MM.1S (cell line): ENCODE measurements at regions not wholly inside any gene's neighbourhood (a gene's known extent, or its start where the extent isn't known, plus 50 kb on each side); places are given as distances from the start of the nearest gene placed in this dataset.

ENCODE experiments used
- DNase-seq: peaks from one replicate; pipeline ENCODE4 v3.0.0-alpha.2; 2015
- H2AFZ ChIP-seq: fragments of 300-600 bp; sonication (generic); 2 replicates; pipeline ENCODE4 v1.6.0; 2016; ENCODE audit warnings: antibody characterized with exemption, low read length
- H3F3A ChIP-seq: fragments of 300-600 bp; sonication (generic); 2 replicates; pipeline ENCODE4 v1.6.1; 2016; ENCODE audit warnings: mild to moderate bottlenecking, antibody characterized with exemption, low read length, moderate library complexity, mixed read lengths; ENCODE audit not compliant: insufficient read depth
- H3K27ac ChIP-seq: fragments of 300-600 bp; sonication (generic); 2 replicates; pipeline ENCODE4 v1.5.1; 2016; ENCODE audit warnings: mild to moderate bottlenecking, low read length
- H3K27me3 ChIP-seq: fragments of 300-600 bp; sonication (generic); replicated peaks from 2 replicates; pipeline ENCODE4 v1.6.0; 2016; ENCODE audit warnings: low read length; ENCODE audit not compliant: insufficient read depth
- H3K36me3 ChIP-seq: fragments of 300-600 bp; sonication (generic); replicated peaks from 2 replicates; pipeline ENCODE4 v1.6.1; 2016; ENCODE audit warnings: mild to moderate bottlenecking, low read length, mixed read lengths; ENCODE audit not compliant: insufficient read depth
- H3K4me1 ChIP-seq: fragments of 300-600 bp; sonication (generic); 2 replicates; pipeline ENCODE4 v1.6.1; 2016; ENCODE audit warnings: low read length, mixed read lengths
- H3K4me2 ChIP-seq: fragments of 300-600 bp; sonication (generic); 2 replicates; pipeline ENCODE4 v1.6.0; 2016; ENCODE audit warnings: low read depth, low read length
- H3K4me3 ChIP-seq: fragments of 300-600 bp; sonication (generic); 2 replicates; pipeline ENCODE4 v1.5.1; 2016; ENCODE audit warnings: low read length, mixed read lengths
- H3K79me2 ChIP-seq: fragments of 300-600 bp; sonication (generic); 2 replicates; pipeline ENCODE4 v1.6.1; 2016; ENCODE audit warnings: mixed run types, low read length, mixed read lengths
- H3K9ac ChIP-seq: fragments of 300-600 bp; sonication (generic); 2 replicates; pipeline ENCODE4 v1.6.1; 2016; ENCODE audit warnings: low read length, mixed read lengths
- H3K9me2 ChIP-seq: fragments of 300-600 bp; sonication (generic); replicated peaks from 2 replicates; pipeline ENCODE4 v1.6.1; 2016; ENCODE audit warnings: mild to moderate bottlenecking, low read length, mixed read lengths; ENCODE audit not compliant: insufficient read depth
- H3K9me3 ChIP-seq: fragments of 300-600 bp; sonication (generic); replicated peaks from 2 replicates; pipeline ENCODE4 v1.6.1; 2016; ENCODE audit warnings: mild to moderate bottlenecking, low read length, mixed read lengths; ENCODE audit not compliant: insufficient read depth
- H4K20me1 ChIP-seq: fragments of 300-600 bp; sonication (generic); 2 replicates; pipeline ENCODE4 v1.6.1; 2016; ENCODE audit warnings: mild to moderate bottlenecking, low read length, moderate library complexity, mixed read lengths; ENCODE audit not compliant: insufficient read depth
- EZH2 ChIP-seq: fragments of 300-600 bp; sonication (generic); optimal IDR thresholded peaks from 2 replicates; pipeline ENCODE3; 2017; ENCODE audit warnings: low read depth, mild to moderate bottlenecking, antibody characterized with exemption, low read length, mixed read lengths
- EZH2phosphoT487 ChIP-seq: fragments of 300-600 bp; sonication (generic); IDR thresholded peaks from 2 replicates; pipeline ENCODE4 v1.6.1; 2018; ENCODE audit warnings: antibody characterized with exemption, low read length
- TF ChIP-seq, protein P1 (sequence below): fragments of 300-600 bp; sonication (generic); IDR thresholded peaks from 2 replicates; pipeline ENCODE4 v1.5.1; 2016; ENCODE audit warnings: antibody characterized with exemption, low read length, mixed read lengths

DNA sequence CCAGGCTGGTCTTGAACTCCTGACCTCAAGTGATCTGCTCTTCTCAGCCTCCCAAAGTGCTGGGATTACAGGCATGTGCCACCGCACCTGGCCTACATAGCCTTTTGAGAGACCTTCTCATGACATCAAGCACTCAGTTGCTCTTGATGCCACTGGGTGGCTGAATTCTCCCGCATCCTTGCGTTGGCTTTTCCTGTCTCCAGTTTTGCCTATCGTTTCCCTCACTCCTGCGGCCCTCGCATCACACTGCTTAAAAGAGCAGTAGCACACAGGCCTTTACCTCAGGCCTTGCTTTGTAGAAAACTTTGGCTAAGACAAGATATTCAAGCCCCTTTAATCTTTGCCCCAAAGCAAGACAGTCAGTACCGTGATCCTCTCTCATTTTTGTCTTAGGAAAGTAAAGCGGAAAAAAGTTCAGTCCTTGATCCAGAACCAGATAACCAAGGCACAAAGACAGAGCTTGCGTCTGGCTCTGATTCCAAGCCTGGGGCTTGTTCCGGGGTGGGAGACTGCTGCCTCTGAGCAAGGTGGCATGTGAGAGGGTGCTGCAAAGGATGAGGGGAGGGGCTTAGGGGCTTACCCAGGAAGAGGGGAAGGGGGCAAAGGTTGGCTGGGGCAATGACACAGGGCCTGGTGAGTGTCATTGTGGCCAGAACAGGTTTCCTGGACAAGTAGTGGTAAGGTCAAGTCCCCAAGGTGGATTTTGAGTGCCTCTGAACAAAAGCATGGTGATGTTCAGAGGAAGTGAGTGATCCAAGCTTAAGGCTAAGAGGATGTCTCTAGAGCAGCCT lies 175.0 kb upstream of the TLE3 start:
- no peaks in the 10 kb centered on the region for H3K9me3 ChIP-seq
- H3K4me3 ChIP-seq = no peak overlapping the region
- DNase-seq = no peak
- no peaks in the 10 kb centered on the region for H3K4me1 ChIP-seq
- TF ChIP-seq EZH2phosphoT487 = no peak
- no peaks in the 10 kb centered on the region for H3K27me3 ChIP-seq
- H3K9me2 ChIP-seq = no peaks in the 10 kb centered on the region
- H3K4me2 ChIP-seq = no peak overlapping the region
- no peaks in the 10 kb centered on the region for H3F3A ChIP-seq
- no peak overlapping the region for H3K9ac ChIP-seq
- no peak overlapping the region for H3K27ac ChIP-seq
- no peaks in the 10 kb centered on the region for H4K20me1 ChIP-seq
- H3K36me3 ChIP-seq = no peaks in the 10 kb centered on the region
- H2AFZ ChIP-seq = no peak overlapping the region
- no peaks in the 10 kb centered on the region for H3K79me2 ChIP-seq

DNA sequence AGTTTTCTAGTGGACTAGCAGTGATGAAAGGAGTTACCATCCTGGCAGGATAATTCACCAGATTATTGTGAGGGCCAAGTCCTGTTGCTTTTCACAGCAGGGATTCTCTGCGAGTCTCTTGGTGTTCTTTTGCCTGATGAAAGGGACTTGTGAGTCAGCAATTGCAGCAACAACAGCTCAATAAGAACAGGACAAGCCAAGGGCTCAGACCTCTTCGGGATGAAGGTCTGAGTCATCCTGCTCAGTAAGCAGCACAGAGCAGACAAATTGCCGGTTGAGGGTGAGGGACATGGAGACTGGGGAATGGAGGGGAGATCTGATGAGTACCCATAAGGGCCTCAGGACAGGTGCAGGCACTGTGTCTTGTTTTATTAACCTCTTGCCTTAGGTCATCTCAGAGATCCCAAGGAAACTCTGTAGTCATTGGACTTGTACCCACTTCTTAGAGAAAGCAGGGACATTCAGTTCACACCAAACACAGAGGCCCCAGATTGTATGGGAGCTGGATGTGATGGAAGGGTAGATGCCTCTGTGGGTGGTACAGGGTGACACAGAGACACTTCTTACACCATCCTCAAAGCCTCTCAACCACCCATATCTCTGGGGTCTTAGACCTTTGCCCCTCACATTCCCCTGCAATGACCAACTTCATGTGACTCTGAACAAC lies 173.8 kb upstream of the TLE3 start:
- H3K79me2 ChIP-seq = no peaks in the 10 kb centered on the region
- no peaks in the 10 kb centered on the region for H3K9me2 ChIP-seq
- no peaks in the 10 kb centered on the region for H3K27me3 ChIP-seq
- H3K4me1 ChIP-seq = no peaks in the 10 kb centered on the region
- no peak overlapping the region for H3K9ac ChIP-seq
- no peak overlapping the region for H3K4me2 ChIP-seq
- no peak for DNase-seq
- H3K36me3 ChIP-seq = no peaks in the 10 kb centered on the region
- no peak overlapping the region for H3K27ac ChIP-seq
- H3F3A ChIP-seq = no peaks in the 10 kb centered on the region
- no peak overlapping the region for H3K4me3 ChIP-seq
- TF ChIP-seq, protein P1, sequence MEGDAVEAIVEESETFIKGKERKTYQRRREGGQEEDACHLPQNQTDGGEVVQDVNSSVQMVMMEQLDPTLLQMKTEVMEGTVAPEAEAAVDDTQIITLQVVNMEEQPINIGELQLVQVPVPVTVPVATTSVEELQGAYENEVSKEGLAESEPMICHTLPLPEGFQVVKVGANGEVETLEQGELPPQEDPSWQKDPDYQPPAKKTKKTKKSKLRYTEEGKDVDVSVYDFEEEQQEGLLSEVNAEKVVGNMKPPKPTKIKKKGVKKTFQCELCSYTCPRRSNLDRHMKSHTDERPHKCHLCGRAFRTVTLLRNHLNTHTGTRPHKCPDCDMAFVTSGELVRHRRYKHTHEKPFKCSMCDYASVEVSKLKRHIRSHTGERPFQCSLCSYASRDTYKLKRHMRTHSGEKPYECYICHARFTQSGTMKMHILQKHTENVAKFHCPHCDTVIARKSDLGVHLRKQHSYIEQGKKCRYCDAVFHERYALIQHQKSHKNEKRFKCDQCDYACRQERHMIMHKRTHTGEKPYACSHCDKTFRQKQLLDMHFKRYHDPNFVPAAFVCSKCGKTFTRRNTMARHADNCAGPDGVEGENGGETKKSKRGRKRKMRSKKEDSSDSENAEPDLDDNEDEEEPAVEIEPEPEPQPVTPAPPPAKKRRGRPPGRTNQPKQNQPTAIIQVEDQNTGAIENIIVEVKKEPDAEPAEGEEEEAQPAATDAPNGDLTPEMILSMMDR = no peak
- TF ChIP-seq EZH2phosphoT487 = no peak
- no peak for TF ChIP-seq EZH2
- H3K9me3 ChIP-seq = no peaks in the 10 kb centered on the region
- H2AFZ ChIP-seq = no peak overlapping the region
- H4K20me1 ChIP-seq = no peaks in the 10 kb centered on the region

DNA sequence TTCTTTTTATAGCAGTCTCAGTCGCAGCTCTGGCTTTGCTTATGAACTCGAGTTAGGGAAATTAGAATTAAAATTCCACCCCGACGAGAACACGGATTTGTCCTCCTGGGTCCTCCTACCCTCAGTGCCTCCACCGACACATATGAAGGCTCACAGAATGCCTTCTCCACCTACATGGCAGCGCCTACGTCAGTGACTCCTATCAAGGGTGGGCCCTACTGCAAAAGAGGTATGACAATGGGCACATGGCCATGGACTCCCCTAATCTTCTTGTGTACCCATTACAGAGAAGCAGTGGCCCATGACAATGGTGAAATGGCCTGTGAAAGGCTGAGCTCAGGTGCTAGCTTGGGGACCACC lies 173.0 kb upstream of the TLE3 start:
- no peaks in the 10 kb centered on the region for H3K4me1 ChIP-seq

More for the DNA sequence above, 173.0 kb upstream of the TLE3 start:
- TF ChIP-seq EZH2phosphoT487 (no peak), EZH2 (no peak)
- TF ChIP-seq, protein P1 = no peak
- no peak for DNase-seq
- Histone ChIP-seq H3K9me2 (no peaks in the 10 kb centered on the region), H3K36me3 (no peaks in the 10 kb centered on the region), H3F3A (no peaks in the 10 kb centered on the region), H3K4me3 (no peak overlapping the region), H3K79me2 (no peaks in the 10 kb centered on the region), H3K27me3 (no peaks in the 10 kb centered on the region), H2AFZ (no peak overlapping the region), H3K27ac (no peak overlapping the region), H3K9ac (no peak overlapping the region), H3K4me2 (no peak overlapping the region), H4K20me1 (no peaks in the 10 kb centered on the region), H3K9me3 (no peaks in the 10 kb centered on the region)
